GM12873 (cell line): ENCODE measurements at regions not wholly inside any gene's neighbourhood (a gene's known extent, or its start where the extent isn't known, plus 50 kb on each side); places are given as distances from the start of the nearest gene placed in this dataset.

Experiments used
- CTCF ChIP-seq: IDR thresholded peaks from 2 replicates; pipeline ENCODE4 v1.5.1; 2012; ENCODE audit warnings: low read depth, mild to moderate bottlenecking, moderate library complexity, low read length, control low read depth; ENCODE audit not compliant: insufficient read depth; ENCODE audit errors: missing control alignments

- no peak for TF ChIP-seq CTCF
These were observed 262.0 kb upstream of the C9orf72 start for GRCh38 chr9:27835286-27835685.

GRCh38 chr9:27835746-27836145, 262.5 kb upstream of the C9orf72 start:
- no peak for TF ChIP-seq CTCF

GRCh38 chr9:27836661-27837401, 263.6 kb upstream of the C9orf72 start:
- no peak for TF ChIP-seq CTCF

GRCh38 chr9:27838876-27839275, 265.6 kb upstream of the C9orf72 start:
- no peak for TF ChIP-seq CTCF

- no peak for TF ChIP-seq CTCF
These were observed 271.5 kb upstream of the C9orf72 start for GRCh38 chr9:27844797-27845196.

GRCh38 chr9:27847380-27847779, 274.1 kb upstream of the C9orf72 start:
- no peak for TF ChIP-seq CTCF

- no peak for TF ChIP-seq CTCF
These were observed 274.5 kb upstream of the C9orf72 start for GRCh38 chr9:27847818-27848217.

GRCh38 chr9:27848315-27848714, 275.0 kb upstream of the C9orf72 start:
- no peak for TF ChIP-seq CTCF
